ENCODE measurements at regions not wholly inside any gene's neighbourhood (a gene's known extent, or its start where the extent isn't known, plus 50 kb on each side); places are given as distances from the start of the nearest gene placed in this dataset.

DNA sequence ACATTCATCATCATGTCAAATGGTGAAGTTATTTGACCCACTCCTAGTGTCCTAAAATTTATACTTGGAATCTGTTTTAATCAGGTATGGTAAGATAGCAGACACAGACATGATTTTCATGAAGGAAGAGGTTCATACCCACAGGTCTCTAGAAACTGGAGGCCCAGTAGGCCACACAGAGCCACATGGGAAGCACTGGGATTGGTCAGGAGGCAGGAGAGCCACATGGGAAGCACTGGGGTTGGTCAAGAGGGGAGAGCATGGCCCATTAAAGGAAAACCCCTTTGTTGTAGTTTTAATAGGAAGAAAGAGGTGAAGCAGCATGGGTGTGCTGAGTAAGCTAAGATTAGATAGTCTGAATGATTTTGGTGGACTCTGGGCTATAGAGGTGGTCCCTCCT is 356.9 kb downstream of the MFSD1 start:
- H3K4me3 ChIP-seq (ENCODE audit: low read depth in 1 of 2, low read length in 1 of 2) = no peak overlapping the region
- no peaks in the 10 kb centered on the region for H3K27me3 ChIP-seq
- H3K27ac ChIP-seq = no peak overlapping the region
- H3K9me3 ChIP-seq = no peaks in the 10 kb centered on the region
- no peaks in the 10 kb centered on the region for H3K36me3 ChIP-seq
- no peaks in the 10 kb centered on the region for H3K4me1 ChIP-seq (ENCODE audit: control insufficient read depth in 1 of 2, insufficient read depth in 1 of 2, low read depth in 1 of 2, low read length in 1 of 2)
- no peak for TF ChIP-seq CTCF (IDR thresholded peaks at IDR 0.05)

DNA sequence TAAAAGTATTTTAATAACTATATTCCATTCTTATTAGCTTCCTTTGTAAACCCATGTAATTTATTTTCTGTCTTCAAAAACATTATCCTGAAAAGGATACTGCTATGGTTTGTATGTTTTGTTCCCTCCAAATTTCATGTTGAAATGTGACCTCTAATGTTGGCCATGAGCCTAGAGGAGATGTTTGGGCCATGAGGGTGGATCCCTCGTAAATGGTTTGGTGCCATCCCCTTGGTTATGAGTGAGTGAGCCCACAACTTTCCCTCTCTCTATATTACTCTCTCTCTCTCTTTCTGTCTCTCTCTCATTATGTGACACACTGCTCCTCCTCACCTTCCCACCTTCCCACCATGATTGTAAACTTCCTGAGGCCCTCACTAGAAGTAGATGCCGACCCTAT is 357.7 kb downstream of the MFSD1 start:
- no peaks in the 10 kb centered on the region for H3K9me3 ChIP-seq
- no peak overlapping the region for H3K27ac ChIP-seq
- H3K4me3 ChIP-seq (ENCODE audit: low read depth in 1 of 2, low read length in 1 of 2) = no peak overlapping the region
- H3K4me1 ChIP-seq (ENCODE audit: control insufficient read depth in 1 of 2, insufficient read depth in 1 of 2, low read depth in 1 of 2, low read length in 1 of 2) = no peaks in the 10 kb centered on the region
- no peaks in the 10 kb centered on the region for H3K27me3 ChIP-seq
- TF ChIP-seq CTCF (IDR thresholded peaks at IDR 0.05) = no peak
- H3K36me3 ChIP-seq = no peaks in the 10 kb centered on the region

DNA sequence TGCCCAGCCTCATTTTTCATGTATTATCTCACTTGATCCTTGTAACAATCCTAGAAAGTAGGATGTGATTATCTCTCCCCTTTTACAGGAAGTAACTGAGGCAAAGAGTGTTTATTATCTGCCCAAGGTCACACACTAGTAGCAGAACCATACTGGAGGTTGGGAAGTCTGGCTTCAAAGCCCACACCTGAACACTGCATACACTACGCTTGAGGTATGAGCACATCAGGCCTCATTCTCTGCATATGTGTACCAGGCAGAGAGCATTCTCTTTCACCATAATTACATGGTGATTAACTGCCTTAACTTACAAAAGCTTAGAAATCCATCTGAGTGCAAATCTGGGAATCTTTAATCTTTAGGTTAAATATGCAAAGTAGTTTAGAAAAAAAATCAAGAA is 361.8 kb downstream of the MFSD1 start:
- H3K9me3 ChIP-seq = no peaks in the 10 kb centered on the region
- H3K36me3 ChIP-seq = no peaks in the 10 kb centered on the region
- no peak overlapping the region for H3K27ac ChIP-seq
- H3K27me3 ChIP-seq = no peaks in the 10 kb centered on the region
- no peaks in the 10 kb centered on the region for H3K4me1 ChIP-seq (ENCODE audit: control insufficient read depth in 1 of 2, insufficient read depth in 1 of 2, low read depth in 1 of 2, low read length in 1 of 2)
- H3K4me3 ChIP-seq (ENCODE audit: low read depth in 1 of 2, low read length in 1 of 2) = no peak overlapping the region
- TF ChIP-seq CTCF (IDR thresholded peaks at IDR 0.05) = no peak

DNA sequence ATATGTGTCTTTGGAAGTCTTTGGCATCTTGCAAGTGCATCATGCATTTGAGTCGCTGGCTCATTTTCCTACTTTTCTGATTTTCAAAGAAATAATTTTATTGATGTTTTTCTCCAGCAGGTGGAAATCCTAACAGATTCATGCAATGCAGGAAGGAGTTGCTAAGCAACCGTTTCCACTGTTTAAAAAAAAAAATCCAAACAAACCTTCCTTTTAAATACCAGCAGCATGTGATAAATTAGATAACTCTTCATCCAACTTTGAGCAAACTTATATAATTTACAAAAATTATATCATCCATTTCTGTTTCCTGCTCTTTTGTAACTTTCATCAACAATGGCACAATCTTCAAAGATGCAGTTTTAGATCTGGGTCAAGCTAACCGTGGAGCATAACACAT is 364.1 kb downstream of the MFSD1 start:
- Histone ChIP-seq H3K27me3 (no peaks in the 10 kb centered on the region), H3K27ac (no peak overlapping the region), H3K36me3 (no peaks in the 10 kb centered on the region), H3K4me1 (ENCODE audit: control insufficient read depth in 1 of 2, insufficient read depth in 1 of 2, low read depth in 1 of 2, low read length in 1 of 2) (no peaks in the 10 kb centered on the region), H3K9me3 (no peaks in the 10 kb centered on the region), H3K4me3 (ENCODE audit: low read depth in 1 of 2, low read length in 1 of 2) (no peak overlapping the region)
- no peak for TF ChIP-seq CTCF (IDR thresholded peaks at IDR 0.05)

DNA sequence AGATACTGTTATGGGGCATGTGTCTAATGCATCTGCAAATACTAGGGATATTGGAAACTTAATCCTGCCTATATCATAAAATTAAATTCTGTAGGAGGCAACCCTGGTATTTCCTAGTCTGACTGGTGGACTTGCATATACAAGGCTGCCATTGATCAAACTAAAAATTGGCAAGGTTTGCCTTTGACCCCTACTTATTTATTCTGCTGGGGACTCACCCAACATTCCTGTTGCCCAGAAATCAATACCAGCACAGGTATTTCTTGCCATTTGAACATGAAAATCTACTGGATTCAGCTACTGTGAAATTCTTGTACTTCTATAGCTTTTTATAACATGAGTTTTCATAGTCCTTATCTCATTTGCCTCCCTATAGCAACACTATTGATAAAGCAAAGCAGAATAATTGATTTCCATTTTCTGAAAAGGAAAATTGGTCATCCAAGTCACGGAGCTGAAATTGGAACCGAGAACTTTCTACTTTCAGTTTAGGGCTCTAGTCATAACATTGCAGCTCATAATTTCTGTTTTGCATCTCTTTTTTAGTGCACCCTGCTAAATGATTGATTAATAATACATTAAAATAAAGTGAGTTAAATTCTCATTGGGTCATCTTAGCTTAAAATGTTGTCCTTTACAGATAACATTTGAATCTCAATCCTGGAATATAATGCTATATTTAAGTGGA is 365.2 kb downstream of the MFSD1 start:
- no peak overlapping the region for H3K4me3 ChIP-seq (ENCODE audit: low read depth in 1 of 2, low read length in 1 of 2)
- no peaks in the 10 kb centered on the region for H3K27me3 ChIP-seq
- H3K4me1 ChIP-seq (ENCODE audit: control insufficient read depth in 1 of 2, insufficient read depth in 1 of 2, low read depth in 1 of 2, low read length in 1 of 2) = no peaks in the 10 kb centered on the region
- TF ChIP-seq CTCF (IDR thresholded peaks at IDR 0.05) = no peak
- no peak overlapping the region for H3K27ac ChIP-seq
- H3K36me3 ChIP-seq = no peaks in the 10 kb centered on the region
- H3K9me3 ChIP-seq = no peaks in the 10 kb centered on the region

GRCh38 chr3:159168788-159169187 is 366.9 kb downstream of the MFSD1 start:
- TF ChIP-seq CTCF (IDR thresholded peaks at IDR 0.05) = no peak
- H3K4me3 ChIP-seq (ENCODE audit: low read depth in 1 of 2, low read length in 1 of 2) = no peak overlapping the region

More at GRCh38 chr3:159168788-159169187, 366.9 kb downstream of the MFSD1 start:
- Histone ChIP-seq H3K27me3 (no peaks in the 10 kb centered on the region), H3K27ac (no peak overlapping the region), H3K9me3 (no peaks in the 10 kb centered on the region), H3K36me3 (no peaks in the 10 kb centered on the region), H3K4me1 (ENCODE audit: control insufficient read depth in 1 of 2, insufficient read depth in 1 of 2, low read depth in 1 of 2, low read length in 1 of 2) (no peaks in the 10 kb centered on the region)

All from neutrophil (primary cell).